ENCODE measurements at regions not wholly inside any gene's neighbourhood (a gene's known extent, or its start where the extent isn't known, plus 50 kb on each side); places are given as distances from the start of the nearest gene placed in this dataset.

GRCh38 chr6:163711615-163712565 is 297.4 kb downstream of the QKI start:
- TF ChIP-seq REST (IDR thresholded peaks at IDR 0.05; ENCODE audit: insufficient read depth in 1 of 2, low read depth in 2 of 2, low read length in 2 of 2) = no peak
- no peak for TF ChIP-seq POLR2AphosphoS5 (IDR thresholded peaks at IDR 0.05; ENCODE audit: low read depth, low read length)
- no peak for TF ChIP-seq SIN3A (IDR thresholded peaks at IDR 0.05; ENCODE audit: borderline replicate concordance, insufficient read depth, low read length)
- TF ChIP-seq TAF1 (IDR thresholded peaks at IDR 0.05; ENCODE audit: borderline replicate concordance, insufficient read depth, low read length) = no peak
- TF ChIP-seq FOXP2 (optimal IDR thresholded peaks at IDR 0.05; ENCODE audit: borderline replicate concordance, extremely low read depth, extremely low read length, insufficient read depth) = no peak
